BE2C (cell line): ENCODE measurements at regions not wholly inside any gene's neighbourhood (a gene's known extent, or its start where the extent isn't known, plus 50 kb on each side); places are given as distances from the start of the nearest gene placed in this dataset.
"Not testable (repeated sequence)": the region's sequence is repeated elsewhere in the genome, so short reads cannot be mapped to it uniquely, and the experiment has no call there.

Experiments used
- DNase-seq: peaks from one replicate; pipeline ENCODE4 v3.0.0-alpha.2; 2020
- H3K27me3 ChIP-seq: fragments of 250-450 bp; sonication (Bioruptor Pico); 2 replicates; pipeline ENCODE4 v1.5.1; 2020; ENCODE audit warnings: mild to moderate bottlenecking
- H3K36me3 ChIP-seq: fragments of 250-450 bp; sonication (Bioruptor Pico); 2 replicates; pipeline ENCODE4 v1.5.1; 2020; ENCODE audit warnings: mild to moderate bottlenecking
- H3K4me1 ChIP-seq: fragments of 250-450 bp; sonication (Bioruptor Pico); 2 replicates; pipeline ENCODE4 v1.5.1; 2020
- H3K4me3 ChIP-seq: 2 replicates; pipeline ENCODE4 v1.5.1; 2011; ENCODE audit warnings: low read depth, low read length
- H3K9me3 ChIP-seq: fragments of 250-450 bp; sonication (Bioruptor Pico); 2 replicates; pipeline ENCODE4 v1.5.1; 2020
- TF ChIP-seq, protein P1 (sequence below): IDR thresholded peaks from 2 replicates; pipeline ENCODE4 v1.5.1; 2012; ENCODE audit warnings: mild to moderate bottlenecking, low read depth, low read length

DNA sequence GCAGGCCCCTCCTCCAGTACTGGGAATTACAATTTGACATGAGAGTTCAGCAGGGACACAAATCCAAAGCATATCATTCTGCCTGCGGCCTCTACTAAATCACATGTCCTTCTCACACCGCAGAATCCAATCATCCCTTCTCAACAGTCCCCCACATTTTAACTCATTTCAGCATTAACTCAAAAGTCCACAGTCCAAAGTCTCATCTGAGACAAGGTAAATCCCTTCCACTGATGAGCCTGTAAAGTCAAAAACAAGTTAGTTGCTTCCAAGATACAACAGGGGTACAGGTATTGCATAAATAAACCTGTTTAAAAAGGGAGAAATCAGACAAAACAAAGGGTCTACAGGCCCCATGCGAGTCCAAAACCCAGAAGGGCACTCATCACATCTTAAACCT lies 64.0 kb downstream of the EBNA1BP2 start:
- H3K4me3 ChIP-seq: no peak overlapping the region
- no peaks in the 10 kb centered on the region for H3K27me3 ChIP-seq
- no peak for DNase-seq
- TF ChIP-seq, protein P1, sequence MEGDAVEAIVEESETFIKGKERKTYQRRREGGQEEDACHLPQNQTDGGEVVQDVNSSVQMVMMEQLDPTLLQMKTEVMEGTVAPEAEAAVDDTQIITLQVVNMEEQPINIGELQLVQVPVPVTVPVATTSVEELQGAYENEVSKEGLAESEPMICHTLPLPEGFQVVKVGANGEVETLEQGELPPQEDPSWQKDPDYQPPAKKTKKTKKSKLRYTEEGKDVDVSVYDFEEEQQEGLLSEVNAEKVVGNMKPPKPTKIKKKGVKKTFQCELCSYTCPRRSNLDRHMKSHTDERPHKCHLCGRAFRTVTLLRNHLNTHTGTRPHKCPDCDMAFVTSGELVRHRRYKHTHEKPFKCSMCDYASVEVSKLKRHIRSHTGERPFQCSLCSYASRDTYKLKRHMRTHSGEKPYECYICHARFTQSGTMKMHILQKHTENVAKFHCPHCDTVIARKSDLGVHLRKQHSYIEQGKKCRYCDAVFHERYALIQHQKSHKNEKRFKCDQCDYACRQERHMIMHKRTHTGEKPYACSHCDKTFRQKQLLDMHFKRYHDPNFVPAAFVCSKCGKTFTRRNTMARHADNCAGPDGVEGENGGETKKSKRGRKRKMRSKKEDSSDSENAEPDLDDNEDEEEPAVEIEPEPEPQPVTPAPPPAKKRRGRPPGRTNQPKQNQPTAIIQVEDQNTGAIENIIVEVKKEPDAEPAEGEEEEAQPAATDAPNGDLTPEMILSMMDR: no peak
- H3K4me1 ChIP-seq: no peaks in the 10 kb centered on the region
- no peaks in the 10 kb centered on the region for H3K9me3 ChIP-seq
- H3K36me3 ChIP-seq: no peaks in the 10 kb centered on the region

DNA sequence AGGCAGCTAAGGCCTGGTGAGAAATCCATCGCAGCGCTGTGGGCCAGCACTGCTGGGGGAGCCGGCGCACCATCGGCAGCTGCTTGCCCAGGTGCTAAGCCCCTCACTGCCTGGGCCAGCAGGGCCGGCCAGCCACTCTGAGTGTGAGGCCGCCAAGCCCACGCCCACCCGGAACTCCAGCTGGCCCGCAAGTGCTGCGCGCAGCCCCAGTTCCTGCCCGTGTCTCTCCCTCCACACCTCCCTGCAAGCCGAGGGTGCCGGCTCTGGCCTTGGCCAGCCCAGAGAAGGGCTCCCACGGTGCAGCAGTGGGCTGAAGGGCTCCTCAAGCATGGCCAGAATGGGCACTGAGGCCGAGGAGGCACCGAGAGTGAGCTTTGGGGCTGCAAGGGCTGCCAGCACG lies 64.4 kb downstream of the EBNA1BP2 start:
- Histone ChIP-seq H3K4me1 (no peaks in the 10 kb centered on the region), H3K36me3 (no peaks in the 10 kb centered on the region), H3K4me3 (no peak overlapping the region), H3K9me3 (no peaks in the 10 kb centered on the region), H3K27me3 (no peaks in the 10 kb centered on the region)
- DNase-seq: no peak
- TF ChIP-seq, protein P1: no peak

DNA sequence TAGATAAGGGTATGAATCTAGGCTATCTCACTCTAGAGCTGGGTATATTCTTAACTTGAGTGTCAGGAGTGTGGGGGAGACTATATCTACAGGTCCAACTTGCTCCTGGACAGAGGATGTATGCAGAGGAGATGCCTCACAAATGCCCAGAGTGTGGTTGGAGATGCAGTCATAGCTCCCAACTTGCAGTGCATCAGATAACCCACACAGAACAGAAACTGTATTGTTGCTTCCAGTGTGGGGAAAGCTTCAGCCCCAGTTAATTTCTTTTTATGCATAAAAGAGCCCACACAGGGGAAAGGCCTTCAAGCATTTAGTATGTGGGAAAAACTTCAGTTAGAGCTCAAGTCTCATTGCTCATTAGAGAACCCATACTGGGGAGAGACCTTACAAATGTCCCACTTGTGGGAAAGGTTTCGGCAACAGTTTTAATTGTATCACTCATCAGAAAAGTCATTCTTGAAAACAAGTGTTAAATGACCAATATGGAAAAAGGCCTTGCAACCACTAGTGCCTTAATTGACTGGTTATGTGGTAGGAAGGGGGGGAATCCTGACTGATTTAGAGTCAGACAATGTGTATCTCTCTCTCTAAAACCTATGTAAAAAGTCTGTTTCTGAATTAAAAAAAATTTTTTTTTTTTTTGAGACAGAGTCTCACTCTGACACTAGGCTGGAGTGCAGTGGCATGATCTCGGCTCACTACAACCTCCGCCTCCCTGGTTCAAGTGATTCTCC lies 67.9 kb downstream of the EBNA1BP2 start:
- H3K9me3 ChIP-seq: no peaks in the 10 kb centered on the region
- H3K4me3 ChIP-seq: no peak overlapping the region
- H3K36me3 ChIP-seq: no peaks in the 10 kb centered on the region
- TF ChIP-seq, protein P1: no peak
- no peak for DNase-seq
- H3K4me1 ChIP-seq: no peaks in the 10 kb centered on the region
- no peaks in the 10 kb centered on the region for H3K27me3 ChIP-seq

DNA sequence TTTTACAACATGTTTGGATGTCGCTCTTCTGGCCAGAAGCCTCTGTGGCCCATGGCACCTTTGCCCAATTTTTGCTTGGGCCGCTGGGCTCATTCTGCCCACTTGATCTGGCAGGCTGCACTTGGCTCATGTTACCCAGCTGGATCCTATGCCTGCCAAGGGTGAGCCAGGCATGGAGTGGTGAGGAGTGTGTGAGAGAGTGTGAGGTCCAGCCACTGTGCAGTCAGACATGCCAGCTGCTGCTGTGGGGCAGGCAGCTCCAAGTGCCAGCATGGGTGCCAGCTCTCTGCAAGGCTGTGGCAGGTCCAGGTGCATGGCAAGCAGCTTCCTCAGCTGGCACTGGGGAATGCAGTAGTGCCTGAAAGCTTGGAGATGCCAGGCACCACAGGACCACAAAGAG lies 71.0 kb downstream of the EBNA1BP2 start:
- no peaks in the 10 kb centered on the region for H3K9me3 ChIP-seq
- H3K4me3 ChIP-seq: no peak overlapping the region
- no peaks in the 10 kb centered on the region for H3K27me3 ChIP-seq
- TF ChIP-seq, protein P1: no peak
- H3K4me1 ChIP-seq: no peaks in the 10 kb centered on the region
- no peaks in the 10 kb centered on the region for H3K36me3 ChIP-seq
- DNase-seq: no peak

DNA sequence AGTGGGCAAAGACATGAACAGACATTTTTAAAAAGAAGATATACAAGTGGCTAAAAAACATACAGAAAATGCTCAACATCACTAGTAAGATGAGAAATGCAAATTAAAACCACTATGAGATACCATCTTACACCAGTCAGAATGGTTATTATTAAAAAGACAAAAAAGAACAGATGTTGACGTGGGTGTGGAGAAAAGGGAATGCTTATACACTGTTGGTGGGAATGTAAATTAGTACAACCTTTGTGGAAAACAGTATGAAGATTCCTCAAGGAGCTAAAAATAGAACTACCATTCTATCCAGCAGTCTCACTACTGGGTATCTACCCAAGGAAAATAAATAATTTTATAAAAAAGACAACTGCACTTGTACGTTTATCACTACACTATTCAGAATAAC lies 73.9 kb downstream of the EBNA1BP2 start:
- Histone ChIP-seq H3K4me1 (no peaks in the 10 kb centered on the region), H3K27me3 (no peaks in the 10 kb centered on the region), H3K4me3 (no peak overlapping the region), H3K9me3 (no peaks in the 10 kb centered on the region), H3K36me3 (no peaks in the 10 kb centered on the region)
- TF ChIP-seq, protein P1: no peak
- no peak for DNase-seq

DNA sequence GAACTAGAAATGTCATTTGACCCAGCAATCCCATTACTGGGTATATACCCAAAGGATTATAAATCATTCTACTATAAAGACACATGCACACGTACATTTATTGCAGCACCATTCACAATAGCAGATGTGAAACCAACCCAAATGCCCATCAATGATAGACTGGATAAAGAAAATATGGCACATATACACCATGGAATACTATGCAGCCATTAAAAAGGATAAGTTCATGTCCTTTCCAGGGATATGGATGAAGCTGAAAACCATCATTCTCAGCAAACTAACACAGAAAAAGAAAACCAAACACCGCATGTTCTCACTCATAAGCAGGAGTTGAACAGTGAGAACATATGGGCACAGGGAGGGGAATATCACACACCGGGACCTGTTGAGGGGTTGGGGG lies 75.6 kb downstream of the EBNA1BP2 start:
- H3K4me1 ChIP-seq, H3K9me3 ChIP-seq, DNase-seq: not testable (repeated sequence)

DNA sequence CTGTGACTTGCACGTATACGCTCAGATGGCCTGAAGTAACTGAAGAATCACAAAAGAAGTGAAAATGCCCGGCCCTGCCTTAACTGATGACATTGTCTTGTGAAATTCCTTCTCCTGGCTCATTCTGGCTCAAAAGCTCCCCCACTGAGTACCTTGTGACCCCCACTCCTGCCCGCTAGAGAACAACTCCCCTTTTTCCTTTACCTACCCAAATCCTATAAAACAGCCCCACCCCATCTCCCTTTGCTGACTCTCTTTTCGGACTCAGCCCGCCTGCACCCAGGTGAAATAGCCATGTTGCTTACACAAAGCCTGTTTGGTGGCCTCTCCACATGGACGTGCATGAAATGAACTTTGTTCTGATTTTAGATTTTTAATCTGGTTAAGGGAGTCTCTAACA lies 81.3 kb downstream of the EBNA1BP2 start:
- DNase-seq, H3K4me3 ChIP-seq, H3K9me3 ChIP-seq, H3K27me3 ChIP-seq, H3K36me3 ChIP-seq, H3K4me1 ChIP-seq: not testable (repeated sequence)

More for the DNA sequence above, 75.6 kb downstream of the EBNA1BP2 start:
- H3K4me3 ChIP-seq, H3K36me3 ChIP-seq, H3K27me3 ChIP-seq: not testable (repeated sequence)

DNA sequence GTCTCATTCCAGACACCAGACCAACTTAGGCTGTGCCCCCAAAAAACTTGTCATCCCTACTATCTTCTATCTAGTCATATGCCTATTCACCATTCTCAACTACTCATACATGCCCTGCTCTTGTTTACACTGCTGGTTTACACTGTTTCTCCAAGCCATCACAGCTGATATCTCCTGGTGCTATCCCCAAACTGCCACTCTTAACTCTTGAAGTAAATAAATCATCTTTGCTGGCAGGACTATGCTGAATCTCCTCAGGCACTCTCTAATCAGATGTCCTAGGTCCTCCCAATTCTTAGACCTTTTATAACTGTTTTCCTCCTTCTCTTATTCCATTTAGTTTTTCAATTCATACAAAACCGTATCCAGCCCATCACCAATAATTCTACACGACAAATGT lies 81.9 kb downstream of the EBNA1BP2 start:
- H3K9me3 ChIP-seq, H3K4me1 ChIP-seq, H3K36me3 ChIP-seq, H3K27me3 ChIP-seq, H3K4me3 ChIP-seq, DNase-seq: not testable (repeated sequence)
